Keratinocyte (primary cell): ENCODE measurements at regions not wholly inside any gene's neighbourhood (a gene's known extent, or its start where the extent isn't known, plus 50 kb on each side); places are given as distances from the start of the nearest gene placed in this dataset.

Experiments
- EZH2 ChIP-seq: IDR thresholded peaks from one replicate; pipeline ENCODE4 v1.6.1; 2012; ENCODE audit warnings: inconsistent platforms, mild to moderate bottlenecking, low read length, moderate library complexity
- TF ChIP-seq, protein P1 (sequence below), 3 experiments: IDR thresholded peaks in 1 of 3; conservative IDR thresholded peaks in 1 of 3; optimal IDR thresholded peaks in 1 of 3; 2 replicates in 2 of 3; 3 replicates in 1 of 3; pipeline versions ENCODE3 to v1.5.1; 2011; ENCODE audit warnings: low read length in 3 of 3, mild to moderate bottlenecking in 3 of 3, moderate library complexity in 2 of 3, control low read depth in 1 of 3, inconsistent platforms in 1 of 3; ENCODE audit not compliant: insufficient read depth in 2 of 3; ENCODE audit errors: extremely low read depth in 1 of 3

DNA sequence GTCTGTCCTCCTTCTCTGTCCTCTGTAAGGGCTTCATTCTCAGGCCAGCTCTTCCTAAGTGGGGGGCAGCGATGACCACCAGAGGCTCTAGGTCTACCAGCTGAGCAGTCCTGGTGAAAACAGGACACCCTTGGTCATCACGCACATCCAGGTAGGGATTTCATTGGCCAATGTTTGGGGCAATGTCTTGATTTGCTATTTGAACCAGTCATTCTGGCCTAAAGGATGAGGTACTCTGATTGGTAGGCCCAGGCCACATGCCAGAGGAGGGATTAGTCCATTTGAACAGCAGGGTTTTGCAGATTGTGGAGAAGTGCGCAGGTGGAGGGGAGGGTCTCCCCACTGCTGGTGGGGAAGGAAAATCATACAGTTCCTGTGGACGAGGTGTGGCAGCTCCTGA, 57.3 kb downstream of the PLXNA1 start:
- TF ChIP-seq, protein P1, sequence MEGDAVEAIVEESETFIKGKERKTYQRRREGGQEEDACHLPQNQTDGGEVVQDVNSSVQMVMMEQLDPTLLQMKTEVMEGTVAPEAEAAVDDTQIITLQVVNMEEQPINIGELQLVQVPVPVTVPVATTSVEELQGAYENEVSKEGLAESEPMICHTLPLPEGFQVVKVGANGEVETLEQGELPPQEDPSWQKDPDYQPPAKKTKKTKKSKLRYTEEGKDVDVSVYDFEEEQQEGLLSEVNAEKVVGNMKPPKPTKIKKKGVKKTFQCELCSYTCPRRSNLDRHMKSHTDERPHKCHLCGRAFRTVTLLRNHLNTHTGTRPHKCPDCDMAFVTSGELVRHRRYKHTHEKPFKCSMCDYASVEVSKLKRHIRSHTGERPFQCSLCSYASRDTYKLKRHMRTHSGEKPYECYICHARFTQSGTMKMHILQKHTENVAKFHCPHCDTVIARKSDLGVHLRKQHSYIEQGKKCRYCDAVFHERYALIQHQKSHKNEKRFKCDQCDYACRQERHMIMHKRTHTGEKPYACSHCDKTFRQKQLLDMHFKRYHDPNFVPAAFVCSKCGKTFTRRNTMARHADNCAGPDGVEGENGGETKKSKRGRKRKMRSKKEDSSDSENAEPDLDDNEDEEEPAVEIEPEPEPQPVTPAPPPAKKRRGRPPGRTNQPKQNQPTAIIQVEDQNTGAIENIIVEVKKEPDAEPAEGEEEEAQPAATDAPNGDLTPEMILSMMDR (optimal IDR thresholded peaks at IDR 0.05 in 1 of 3, IDR thresholded peaks at IDR 0.05 in 1 of 3, conservative IDR thresholded peaks at IDR 0.05 in 1 of 3; ENCODE audit: extremely low read depth in 1 of 3, insufficient read depth in 2 of 3, low read length in 3 of 3), result no peak
- TF ChIP-seq EZH2, result no peak
